Activated CD4-positive, alpha-beta T cell treated with anti-CD3 and anti-CD28 coated beads for 36 hours (primary cell): ENCODE measurements at regions not wholly inside any gene's neighbourhood (a gene's known extent, or its start where the extent isn't known, plus 50 kb on each side); places are given as distances from the start of the nearest gene placed in this dataset.

ENCODE experiments used
- ATAC-seq: fragments of 200-7000 bp; cut with Tn5 transposase; one replicate; pipeline ENCODE4 v1.10.0; 2021; ENCODE audit warnings: mild to moderate bottlenecking, moderate library complexity
- CTCF ChIA-PET: fragments of 350-600 bp; sonication (Branson Sonifier 250); formaldehyde crosslinking; loops from one replicate; lab custom pipeline; 2021; ENCODE audit warnings: antibody characterized with exemption; lab: Charles Lee
- POLR2A ChIA-PET: fragments of 350-600 bp; sonication (Branson Sonifier 250); formaldehyde crosslinking; loops from one replicate; lab custom pipeline; 2021; ENCODE audit warnings: antibody characterized with exemption, inconsistent platforms; lab: Charles Lee
- DNase-seq: peaks from one replicate; pipeline ENCODE4 v3.0.0-alpha.2; 2020
- H3K27ac Mint-ChIP-seq: one replicate; pipeline ENCODE4 v1.8.0; 2021; ENCODE audit warnings: mixed read lengths
- H3K27me3 Mint-ChIP-seq: one replicate; pipeline ENCODE4 v1.8.0; 2021; ENCODE audit warnings: mixed read lengths
- H3K36me3 Mint-ChIP-seq: one replicate; pipeline ENCODE4 v1.8.0; 2021; ENCODE audit warnings: low read depth, mixed read lengths
- H3K4me1 Mint-ChIP-seq: one replicate; pipeline ENCODE4 v1.8.0; 2021; ENCODE audit warnings: mixed read lengths
- H3K4me3 Mint-ChIP-seq: one replicate; pipeline ENCODE4 v1.8.0; 2021; ENCODE audit warnings: mild to moderate bottlenecking, moderate library complexity, mixed read lengths
- H3K9me3 Mint-ChIP-seq: one replicate; pipeline ENCODE4 v1.8.0; 2021; ENCODE audit warnings: low read depth, mixed read lengths
- intact Hi-C, 2 experiments: fragments of 100-400 bp; cut with DNase I in 1 of 2; cut with micrococcal nuclease in 1 of 2; formaldehyde crosslinking; loops; one replicate each; pipeline versions ENCODE4 v1.14.2 to v1.15.1; 2022 to 2024; cut with DNase I, micrococcal nuclease

GRCh38 chr6:134372603-134373281 is 54.8 kb upstream of the SGK1 start:
- CTCF ChIA-PET, result interaction anchor here (0.7 to 2.0 kb wide), 7 partner anchors 10 to 248 kb away, joined by 3 to 8 read pairs (median 3); no protein-coding TSS in a partner anchor
- H3K4me1 Mint-ChIP-seq, result peaks cover 21% of the 10 kb centered on the region
- intact Hi-C loops, result loop anchor here in 1 of 2 experiments (2.0 kb wide), 1 partner anchor 126 kb away; no protein-coding TSS in a partner anchor
- POLR2A ChIA-PET, result no interaction called here
- H3K27ac Mint-ChIP-seq, result peak overlapping the region; percentile 39
- no peak overlapping the region for H3K4me3 Mint-ChIP-seq
- DNase-seq (no peak), ATAC-seq (no peak)
- no peaks in the 10 kb centered on the region for H3K36me3 Mint-ChIP-seq
- H3K9me3 Mint-ChIP-seq, result no peaks in the 10 kb centered on the region
- no peaks in the 10 kb centered on the region for H3K27me3 Mint-ChIP-seq

GRCh38 chr6:134368670-134369069 is 50.8 kb upstream of the SGK1 start:
- H3K27me3 Mint-ChIP-seq, result no peaks in the 10 kb centered on the region
- CTCF ChIA-PET, result interaction anchor here (2.3 kb wide), 1 partner anchor 190 kb away, joined by 5 read pairs; no protein-coding TSS in a partner anchor
- H3K4me1 Mint-ChIP-seq, result peaks cover 16% of the 10 kb centered on the region
- H3K4me3 Mint-ChIP-seq, result no peak overlapping the region
- DNase-seq (no peak), ATAC-seq (no peak)
- intact Hi-C loops, result no loop called here
- no peak overlapping the region for H3K27ac Mint-ChIP-seq
- H3K9me3 Mint-ChIP-seq, result no peaks in the 10 kb centered on the region
- H3K36me3 Mint-ChIP-seq, result no peaks in the 10 kb centered on the region
- POLR2A ChIA-PET, result no interaction called here
